DMS 273 treated with DMSO at 0.1 percent for 48 hours (cell line): ENCODE measurements at regions not wholly inside any gene's neighbourhood (a gene's known extent, or its start where the extent isn't known, plus 50 kb on each side); places are given as distances from the start of the nearest gene placed in this dataset.

Experiments used
- DNase-seq: peaks from one replicate; lab custom pipeline; 2025; lab: John Stamatoyannopoulos, UW

DNA sequence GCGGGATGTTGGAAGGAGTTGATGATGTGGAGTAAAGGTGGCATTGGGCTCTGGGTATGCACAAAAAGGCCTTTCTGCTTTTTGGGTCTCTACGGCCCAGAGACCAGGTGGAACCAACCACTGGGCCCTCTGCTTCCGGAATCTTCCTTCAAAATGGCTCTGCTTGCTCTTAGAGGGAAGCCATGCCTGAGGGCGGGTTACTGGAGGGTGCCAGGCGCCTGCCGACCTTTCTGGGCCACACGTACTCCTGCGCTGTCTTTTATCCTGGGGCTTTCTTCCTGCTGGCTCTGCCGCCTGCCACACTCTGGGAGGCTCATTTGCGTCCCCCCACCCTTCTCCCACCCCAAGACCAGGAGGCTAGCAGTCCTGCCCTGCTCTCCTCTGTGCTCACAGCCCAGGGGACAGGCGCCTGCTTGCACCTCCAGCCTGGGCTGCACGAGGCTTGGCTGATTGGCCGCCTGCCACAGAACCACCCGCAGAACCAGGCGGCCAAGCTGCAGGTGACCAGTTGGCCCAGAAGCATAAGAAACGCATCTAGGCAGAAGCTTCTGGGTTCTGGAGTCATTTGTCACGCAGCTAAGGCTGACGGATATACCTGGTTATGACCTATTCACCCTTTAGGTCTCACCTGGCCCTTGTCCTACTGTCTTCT, 536.9 kb downstream of the TBC1D22A start:
- DNase-seq, result no peak

- no peak for DNase-seq
Measured at GRCh38 chr22:47298017-47298785, 535.8 kb downstream of the TBC1D22A start.

DNA sequence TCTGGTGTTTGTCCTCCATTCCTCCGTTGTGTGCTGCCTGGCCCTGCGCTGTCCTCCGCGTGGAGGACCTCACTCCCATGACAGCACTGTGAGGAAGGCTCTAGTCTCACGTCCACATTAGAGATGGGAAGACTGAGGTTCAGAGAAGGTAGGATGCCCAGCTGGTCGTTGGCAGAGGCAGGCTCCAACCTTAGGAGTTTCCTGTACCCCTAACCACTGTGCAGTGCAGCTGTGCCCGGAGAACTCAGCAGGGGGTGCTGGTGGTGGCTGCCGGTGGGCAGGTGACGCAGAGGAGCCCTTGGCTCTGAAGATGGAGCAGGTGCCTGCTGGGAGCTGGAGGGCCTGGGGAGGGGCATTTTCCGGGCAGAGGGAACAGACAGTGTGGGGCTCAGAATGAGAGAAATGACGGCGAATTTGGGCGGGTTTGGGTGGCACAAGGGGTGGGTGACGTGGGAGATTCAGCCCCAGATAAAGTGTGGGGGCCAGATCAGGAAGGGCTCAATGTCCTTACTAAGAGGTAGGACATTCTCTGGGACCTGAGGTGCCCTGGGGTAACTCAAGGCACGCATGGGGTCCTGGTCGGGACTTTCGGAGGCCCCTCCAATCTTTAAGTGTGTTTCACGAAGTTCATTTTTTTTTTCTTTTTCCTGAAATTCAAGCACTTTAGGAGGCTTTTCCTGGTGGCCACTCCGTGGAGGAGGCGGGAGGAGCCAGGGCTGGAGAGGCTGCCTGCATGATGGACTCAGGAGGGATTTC, 535.0 kb downstream of the TBC1D22A start:
- no peak for DNase-seq

GRCh38 chr22:47296405-47297260, 534.2 kb downstream of the TBC1D22A start:
- no peak for DNase-seq

DNA sequence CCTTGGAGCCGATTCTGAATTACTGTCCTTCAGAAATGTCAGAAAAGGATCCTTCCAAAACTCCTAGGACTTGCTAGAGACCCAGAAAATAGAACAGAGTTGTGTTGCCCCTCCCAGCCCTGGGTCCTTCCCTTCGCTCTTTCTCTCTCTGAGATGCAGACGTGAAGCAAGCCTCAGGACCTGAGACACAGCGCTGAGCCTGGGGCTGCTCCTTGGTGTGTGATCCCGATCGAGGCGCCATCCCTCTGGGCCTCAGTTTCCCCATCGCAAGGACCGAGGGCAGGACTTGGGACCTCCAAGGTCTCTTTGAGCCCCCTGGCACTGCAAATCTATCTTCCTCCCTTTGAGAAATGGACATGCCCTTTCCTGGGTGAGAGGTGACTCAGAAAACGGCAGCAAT, 533.5 kb downstream of the TBC1D22A start:
- no peak for DNase-seq

- DNase-seq, result no peak
Measured at GRCh38 chr22:47295226-47295901, 532.9 kb downstream of the TBC1D22A start.

DNA sequence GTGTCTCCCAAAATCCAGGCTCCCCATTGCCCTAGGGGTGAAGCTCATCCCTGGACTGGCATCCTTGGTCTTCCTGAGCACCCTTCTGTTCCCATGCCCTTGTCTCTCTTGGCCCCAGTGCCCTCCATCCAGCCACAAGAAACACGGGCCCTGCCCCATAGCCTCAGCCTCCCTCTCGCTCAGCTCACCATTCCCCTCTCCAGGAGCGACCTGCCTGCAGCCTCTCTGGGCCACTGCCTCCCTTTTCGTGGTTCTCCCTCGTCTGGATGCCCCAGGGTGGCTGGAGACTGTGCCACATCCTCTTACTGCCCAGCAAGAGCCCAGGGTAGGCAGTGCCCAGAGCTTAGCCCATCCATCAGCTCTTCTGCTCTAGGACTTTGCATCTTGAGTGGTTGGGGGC, 532.1 kb downstream of the TBC1D22A start:
- DNase-seq, result no peak

DNA sequence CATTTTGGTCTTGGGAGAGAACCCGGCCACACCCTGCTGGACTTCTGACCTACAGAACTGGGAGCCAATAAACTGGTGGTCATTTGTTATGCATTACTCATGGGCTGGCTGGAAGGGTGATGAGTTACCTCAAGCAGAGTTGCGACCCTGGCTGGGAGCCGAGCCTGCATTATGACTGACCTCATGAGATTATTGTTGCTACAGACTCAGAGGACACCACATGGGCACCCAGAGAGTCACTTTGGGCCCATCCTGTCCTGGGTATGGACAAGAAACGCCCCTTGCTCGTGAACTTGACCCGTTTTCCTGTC, 531.7 kb downstream of the TBC1D22A start:
- no peak for DNase-seq

- no peak for DNase-seq
Measured at GRCh38 chr22:47293368-47294221, 531.1 kb downstream of the TBC1D22A start.

DNA sequence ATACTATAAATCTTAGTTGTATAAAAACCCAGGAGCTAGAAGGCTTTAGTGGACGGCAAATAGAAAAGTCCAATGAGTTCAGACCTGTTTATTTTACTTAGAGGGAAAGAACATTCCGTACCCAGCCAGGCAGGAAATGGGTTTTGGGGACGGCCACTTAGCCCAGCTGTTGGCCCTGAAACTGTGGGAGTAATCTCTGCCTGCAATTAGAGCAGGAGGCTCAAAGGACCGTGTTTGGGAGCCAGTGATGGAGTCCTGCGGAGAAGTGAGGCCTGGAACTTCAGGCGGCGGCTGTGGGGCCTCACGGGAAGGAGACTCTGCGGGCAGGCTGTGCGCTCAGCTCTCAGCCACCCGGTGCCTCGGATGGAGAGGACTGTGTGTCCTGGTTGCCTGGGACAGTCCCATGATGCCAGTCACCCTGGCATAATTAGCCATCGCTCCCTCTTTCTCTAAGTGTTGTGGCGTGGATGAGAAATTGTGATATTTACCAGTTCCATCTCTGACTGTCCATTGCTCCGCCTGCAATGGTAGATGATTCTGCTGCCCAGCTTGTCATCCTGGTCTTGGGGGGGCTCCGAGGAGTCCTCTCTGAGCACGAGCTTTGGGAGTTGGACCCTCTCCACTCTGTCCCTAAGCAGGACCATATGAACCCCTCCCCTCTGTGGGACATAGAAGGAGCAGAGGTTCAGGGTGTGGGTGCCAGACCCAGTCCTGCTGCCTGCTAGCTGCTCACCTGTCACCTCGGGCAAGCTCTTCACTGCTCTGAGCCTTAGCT, 530.3 kb downstream of the TBC1D22A start:
- no peak for DNase-seq

DNA sequence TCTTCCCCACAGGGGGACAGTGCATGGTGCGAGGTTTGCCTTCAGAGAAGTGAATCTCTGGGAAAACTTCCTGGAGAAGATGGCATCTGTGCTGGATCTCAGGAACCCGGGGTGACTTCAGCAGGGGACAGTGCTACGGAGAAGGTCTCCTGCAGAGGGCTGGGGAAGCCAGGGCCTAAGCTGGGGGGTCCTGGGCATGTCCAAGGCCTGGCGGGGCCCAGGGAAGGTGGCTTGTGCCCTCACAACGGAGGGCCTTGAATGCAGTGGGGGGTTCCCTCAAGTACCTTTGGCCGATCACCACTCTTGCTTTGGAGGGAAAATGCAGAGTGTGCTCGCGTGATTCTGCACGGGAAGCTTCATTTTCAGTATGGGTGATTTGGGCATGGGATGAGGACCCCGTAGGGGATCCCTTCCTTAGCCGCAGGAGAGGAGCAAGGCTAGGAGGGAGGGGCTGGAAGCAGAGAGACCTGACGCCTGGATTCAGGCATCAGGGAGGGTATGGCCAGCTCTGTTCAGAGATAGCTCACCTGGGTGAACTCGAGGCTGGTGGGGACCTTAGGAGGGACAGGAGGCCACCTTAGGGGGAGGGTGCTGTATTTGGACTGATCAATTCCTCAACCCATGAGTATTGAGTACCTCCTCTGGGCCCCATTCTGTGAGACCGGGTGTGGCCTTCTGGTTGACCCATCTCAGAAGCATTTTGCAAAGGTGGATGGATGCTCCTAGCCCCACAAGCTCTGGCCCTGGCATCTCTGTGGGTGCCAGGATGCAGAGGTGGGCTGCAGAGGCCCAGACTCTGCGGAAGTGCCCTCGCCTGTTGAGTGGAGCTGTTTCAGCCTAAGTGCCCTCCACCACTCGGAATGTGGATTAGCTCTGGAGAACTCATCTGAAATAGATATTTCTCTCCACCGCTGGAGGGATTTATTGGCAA, 529.4 kb downstream of the TBC1D22A start:
- no peak for DNase-seq

DNA sequence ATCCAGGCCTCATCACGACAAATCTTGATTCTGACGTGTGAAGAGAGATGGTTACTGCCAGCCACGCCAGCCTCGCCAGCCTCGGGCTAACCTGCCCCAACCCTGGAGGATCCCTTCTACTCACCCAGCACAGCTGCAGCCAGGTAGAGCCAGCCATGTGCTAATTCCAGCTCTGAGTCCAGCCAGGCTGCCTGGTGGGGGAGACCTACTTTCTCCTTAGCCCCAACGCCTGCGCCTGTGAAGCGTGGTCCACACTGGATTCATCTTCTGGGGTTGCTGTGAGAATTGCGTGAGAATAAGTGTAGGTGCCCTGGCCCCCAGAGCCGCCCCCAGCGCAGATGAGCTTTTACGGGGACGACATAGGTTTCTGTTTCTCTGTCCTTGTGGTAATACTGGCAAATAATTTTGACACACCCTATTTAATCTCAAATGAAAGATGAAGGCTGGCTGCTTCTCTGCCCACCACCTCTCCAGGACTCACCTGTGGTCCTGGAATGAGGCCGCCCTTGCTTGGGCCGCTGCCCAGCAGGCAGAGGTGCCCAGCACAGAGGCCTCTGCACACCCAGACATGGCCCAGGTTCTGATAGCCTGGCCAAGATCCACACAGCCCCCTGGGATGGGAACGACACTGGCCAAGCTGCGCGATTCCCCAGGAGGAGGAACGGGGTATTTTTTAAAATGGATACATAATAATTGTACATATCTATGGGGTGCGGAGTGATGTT, 528.4 kb downstream of the TBC1D22A start:
- no peak for DNase-seq

- no peak for DNase-seq
Measured at GRCh38 chr22:47289336-47289985, 527.0 kb downstream of the TBC1D22A start.

- no peak for DNase-seq
Measured at GRCh38 chr22:47288680-47289079, 526.2 kb downstream of the TBC1D22A start.

GRCh38 chr22:47287516-47287915, 525.1 kb downstream of the TBC1D22A start:
- DNase-seq, result no peak

DNA sequence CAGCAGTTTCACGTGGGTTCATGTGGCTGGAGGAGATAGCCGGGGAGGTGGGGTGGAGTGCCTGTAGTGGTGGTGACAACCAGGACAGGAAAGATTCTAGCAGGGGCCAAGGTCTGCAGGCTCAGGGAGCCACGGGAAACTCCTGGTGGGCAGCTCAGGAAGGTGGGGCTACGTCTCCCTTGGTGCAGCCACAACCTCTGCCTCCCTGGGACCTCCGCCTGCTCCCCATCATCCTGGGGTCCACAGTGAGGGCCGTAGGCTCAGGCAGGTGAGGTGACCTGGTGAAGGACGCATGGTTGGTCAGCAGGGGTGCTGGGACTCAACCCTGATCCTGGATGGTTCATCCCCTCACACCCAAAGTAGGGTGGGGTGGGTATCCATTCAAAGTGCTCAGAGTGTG, 524.1 kb downstream of the TBC1D22A start:
- DNase-seq, result no peak

DNA sequence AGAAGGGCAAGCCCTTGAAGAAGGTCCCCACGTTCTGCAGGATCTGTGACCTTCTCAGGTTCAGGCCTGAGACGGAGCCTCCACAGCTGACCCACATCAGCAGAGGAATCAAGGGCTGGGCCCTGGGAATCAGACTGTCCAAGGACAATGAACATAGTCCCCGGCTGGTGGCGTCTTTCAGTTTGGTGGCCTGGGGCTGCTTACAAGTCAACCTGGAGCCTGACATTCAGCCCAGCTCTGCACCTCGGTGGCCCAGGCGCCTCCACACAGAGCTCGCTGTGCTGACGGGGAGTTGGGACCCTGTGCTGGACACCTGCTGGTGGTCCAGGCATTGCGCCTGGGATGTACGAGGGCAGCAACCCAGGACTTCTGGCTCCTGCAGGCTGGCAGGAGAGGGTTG, 523.5 kb downstream of the TBC1D22A start:
- no peak for DNase-seq

DNA sequence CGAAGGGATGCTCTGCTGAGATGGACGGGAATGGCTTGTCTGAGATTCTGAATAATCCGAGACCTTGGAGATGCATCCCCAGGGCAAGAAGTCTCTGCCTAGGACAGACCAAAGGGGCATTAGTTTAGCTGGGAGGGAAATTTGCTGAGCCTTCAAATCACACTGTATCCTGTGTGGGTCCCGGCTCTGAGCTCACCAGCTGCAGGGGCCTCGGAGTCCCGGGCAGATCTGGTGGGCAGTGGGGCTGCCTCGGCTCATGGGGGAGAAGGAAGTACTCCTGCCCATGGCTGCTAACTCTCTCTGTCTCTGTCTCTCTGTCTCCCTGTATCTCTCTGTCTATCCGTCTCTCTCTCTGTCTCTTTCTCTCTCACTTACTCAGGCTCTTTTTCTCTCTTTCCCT, 522.4 kb downstream of the TBC1D22A start:
- DNase-seq, result no peak
